Gastroesophageal sphincter (tissue), 3 donors: ENCODE measurements at regions not wholly inside any gene's neighbourhood (a gene's known extent, or its start where the extent isn't known, plus 50 kb on each side); places are given as distances from the start of the nearest gene placed in this dataset.

Experiments used
- POLR2A ChIP-seq, 2 donors: fragments of 450-650 bp; IDR thresholded peaks; one replicate each; pipeline ENCODE4 v1.6.1; 2017; ENCODE audit warnings: antibody characterized with exemption in 2 of 2, mild to moderate bottlenecking in 2 of 2, moderate library complexity in 1 of 2
- POLR2AphosphoS5 ChIP-seq: sonication (generic); formaldehyde crosslinking; IDR thresholded peaks from one replicate; pipeline ENCODE4 v1.6.1; 2017; ENCODE audit warnings: antibody characterized with exemption
- TF ChIP-seq, protein P1 (sequence below), 4 experiments: fragments of 200-600 bp in 2 of 4; fragments of 450-650 bp in 2 of 4; sonication (generic) in 1 of 4; IDR thresholded peaks; one replicate each; pipeline ENCODE4 v1.5.1; 2017 to 2019; ENCODE audit warnings: antibody characterized with exemption in 4 of 4, mild to moderate bottlenecking in 2 of 4, moderate library complexity in 2 of 4

DNA sequence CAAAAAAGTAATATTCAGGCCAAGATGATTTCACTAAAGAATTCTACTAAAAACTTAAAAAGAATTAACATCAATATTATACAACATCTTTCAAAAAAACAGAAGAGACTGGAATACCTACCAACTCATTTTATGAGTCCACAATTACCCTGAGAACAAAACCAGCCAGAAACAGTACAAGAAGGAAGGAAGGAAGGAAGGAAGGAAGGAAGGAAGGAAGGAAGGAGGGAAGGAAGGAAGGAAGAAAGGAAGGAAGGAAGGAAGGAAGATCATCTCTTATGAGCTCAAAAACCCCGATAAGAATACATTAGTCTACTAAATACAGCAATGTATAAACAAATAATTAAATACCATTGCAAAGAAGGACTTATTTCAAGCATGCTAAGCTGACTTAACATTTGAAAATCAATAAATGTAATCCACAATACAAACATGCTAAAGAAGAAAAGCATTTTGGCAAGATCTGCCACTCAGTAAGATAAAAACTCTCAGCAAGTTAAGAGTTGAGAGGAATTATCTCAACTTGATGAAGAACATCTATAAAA is 149.9 kb upstream of the RGS18 start:
- TF ChIP-seq, protein P1, sequence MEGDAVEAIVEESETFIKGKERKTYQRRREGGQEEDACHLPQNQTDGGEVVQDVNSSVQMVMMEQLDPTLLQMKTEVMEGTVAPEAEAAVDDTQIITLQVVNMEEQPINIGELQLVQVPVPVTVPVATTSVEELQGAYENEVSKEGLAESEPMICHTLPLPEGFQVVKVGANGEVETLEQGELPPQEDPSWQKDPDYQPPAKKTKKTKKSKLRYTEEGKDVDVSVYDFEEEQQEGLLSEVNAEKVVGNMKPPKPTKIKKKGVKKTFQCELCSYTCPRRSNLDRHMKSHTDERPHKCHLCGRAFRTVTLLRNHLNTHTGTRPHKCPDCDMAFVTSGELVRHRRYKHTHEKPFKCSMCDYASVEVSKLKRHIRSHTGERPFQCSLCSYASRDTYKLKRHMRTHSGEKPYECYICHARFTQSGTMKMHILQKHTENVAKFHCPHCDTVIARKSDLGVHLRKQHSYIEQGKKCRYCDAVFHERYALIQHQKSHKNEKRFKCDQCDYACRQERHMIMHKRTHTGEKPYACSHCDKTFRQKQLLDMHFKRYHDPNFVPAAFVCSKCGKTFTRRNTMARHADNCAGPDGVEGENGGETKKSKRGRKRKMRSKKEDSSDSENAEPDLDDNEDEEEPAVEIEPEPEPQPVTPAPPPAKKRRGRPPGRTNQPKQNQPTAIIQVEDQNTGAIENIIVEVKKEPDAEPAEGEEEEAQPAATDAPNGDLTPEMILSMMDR (IDR thresholded peaks at IDR 0.05): no peak
- TF ChIP-seq POLR2AphosphoS5: no peak
- no peak for TF ChIP-seq POLR2A (IDR thresholded peaks at IDR 0.05)
